Esophagus muscularis mucosa (tissue), 4 donors: ENCODE measurements at regions not wholly inside any gene's neighbourhood (a gene's known extent, or its start where the extent isn't known, plus 50 kb on each side); places are given as distances from the start of the nearest gene placed in this dataset.

Experiments used
- CTCF ChIP-seq, 3 experiments: fragments of 200-600 bp in 2 of 3; fragments of 450-650 bp in 1 of 3; sonication (generic) in 2 of 3; IDR thresholded peaks; one replicate each; pipeline ENCODE4 v1.5.1; 2017 to 2019; ENCODE audit warnings: antibody characterized with exemption in 3 of 3, mild to moderate bottlenecking in 2 of 3, moderate library complexity in 1 of 3
- EP300 ChIP-seq: sonication (generic); formaldehyde crosslinking; IDR thresholded peaks from one replicate; pipeline ENCODE4 v1.6.1; 2017; ENCODE audit warnings: antibody characterized with exemption
- POLR2AphosphoS5 ChIP-seq, 2 donors: sonication (generic); formaldehyde crosslinking; IDR thresholded peaks; one replicate each; pipeline ENCODE4 v1.6.1; 2017; ENCODE audit warnings: antibody characterized with exemption in 2 of 2

- TF ChIP-seq CTCF (IDR thresholded peaks at IDR 0.05) (no peak), POLR2AphosphoS5 (IDR thresholded peaks at IDR 0.05) (no peak), EP300 (no peak)
Measured at GRCh38 chr2:123762221-123762620, 262.9 kb upstream of the CNTNAP5 start.
